Testis (tissue), 2 donors: ENCODE measurements at regions not wholly inside any gene's neighbourhood (a gene's known extent, or its start where the extent isn't known, plus 50 kb on each side); places are given as distances from the start of the nearest gene placed in this dataset.

Experiments used
- DNase-seq: peaks from one replicate; pipeline ENCODE4 v3.0.0-alpha.2; 2019
- H3K27ac ChIP-seq, 2 donors: fragments of 200-600 bp; sonication (generic); one replicate each; pipeline ENCODE4 v1.5.1; 2019
- H3K27me3 ChIP-seq: fragments of 200-600 bp; sonication (generic); one replicate; pipeline ENCODE4 v1.5.1; 2019
- H3K36me3 ChIP-seq: fragments of 200-600 bp; sonication (generic); one replicate; pipeline ENCODE4 v1.5.1; 2017; ENCODE audit warnings: low read depth; ENCODE audit errors: missing control alignments
- H3K4me1 ChIP-seq: fragments of 200-600 bp; sonication (generic); one replicate; pipeline ENCODE4 v1.5.1; 2019
- H3K4me3 ChIP-seq, 2 donors: fragments of 200-600 bp; sonication (generic); one replicate each; pipeline ENCODE4 v1.5.1; 2017 to 2019
- H3K9me3 ChIP-seq: fragments of 200-600 bp; sonication (generic); one replicate; pipeline ENCODE4 v1.5.1; 2017
- CTCF ChIP-seq, 3 experiments: fragments of 450-650 bp in 2 of 3; fragments of 200-600 bp in 1 of 3; sonication (generic) in 1 of 3; IDR thresholded peaks; one replicate each; pipeline ENCODE4 v1.5.1; 2016 to 2019; ENCODE audit warnings: antibody characterized with exemption in 3 of 3, mild to moderate bottlenecking in 2 of 3, moderate library complexity in 1 of 3
- POLR2A ChIP-seq: fragments of 450-650 bp; IDR thresholded peaks from one replicate; pipeline ENCODE4 v1.6.1; 2017; ENCODE audit warnings: antibody characterized with exemption, mild to moderate bottlenecking, moderate library complexity
- WGBS, 2 donors: methylation state at CpG; one replicate each; pipeline ENCODE4 v1.1.5; 2018; 5-methylcytosine and 5-hydroxymethylcytosine counted together
- intact Hi-C: fragments of 100-400 bp; cut with DNase I; formaldehyde crosslinking; loops from one replicate; pipeline ENCODE4 v1.15.1; 2023; ENCODE audit warnings: low total_unique reads

GRCh38 chr1:191695865-191696264 is 462.4 kb upstream of the RGS18 start:
- Histone ChIP-seq H3K27me3 (no peaks in the 10 kb centered on the region), H3K9me3 (no peaks in the 10 kb centered on the region), H3K4me3 (no peak overlapping the region), H3K4me1 (no peaks in the 10 kb centered on the region), H3K36me3 (no peaks in the 10 kb centered on the region), H3K27ac (no peak overlapping the region)
- 74 to 88% methylated on average over 2 of the region's 2 CpGs for WGBS, 2 donors
- no peak for TF ChIP-seq CTCF (IDR thresholded peaks at IDR 0.05)
- no peak for TF ChIP-seq POLR2A
- DNase-seq: no peak
- intact Hi-C loops: no loop called here

- Histone ChIP-seq H3K4me3 (no peak overlapping the region), H3K27ac (no peak overlapping the region), H3K36me3 (no peaks in the 10 kb centered on the region), H3K4me1 (no peaks in the 10 kb centered on the region), H3K27me3 (no peaks in the 10 kb centered on the region), H3K9me3 (no peaks in the 10 kb centered on the region)
- intact Hi-C loops: no loop called here
- DNase-seq: no peak
- 69 to 85% methylated on average over 3 of the region's 3 CpGs for WGBS, 2 donors
- TF ChIP-seq CTCF (IDR thresholded peaks at IDR 0.05): no peak
- TF ChIP-seq POLR2A: no peak
Observed at GRCh38 chr1:191696354-191696753, 461.9 kb upstream of the RGS18 start.

GRCh38 chr1:191697556-191697955 is 460.7 kb upstream of the RGS18 start:
- no peak for TF ChIP-seq POLR2A
- TF ChIP-seq CTCF (IDR thresholded peaks at IDR 0.05): no peak
- Histone ChIP-seq H3K27ac (no peak overlapping the region), H3K36me3 (no peaks in the 10 kb centered on the region), H3K4me1 (no peaks in the 10 kb centered on the region), H3K27me3 (no peaks in the 10 kb centered on the region), H3K4me3 (no peak overlapping the region), H3K9me3 (no peaks in the 10 kb centered on the region)
- DNase-seq: no peak
- intact Hi-C loops: no loop called here

- Histone ChIP-seq H3K27me3 (no peaks in the 10 kb centered on the region), H3K4me3 (no peak overlapping the region), H3K9me3 (no peaks in the 10 kb centered on the region), H3K27ac (no peak overlapping the region), H3K36me3 (no peaks in the 10 kb centered on the region), H3K4me1 (no peaks in the 10 kb centered on the region)
- WGBS, 2 donors: 79 to 80% methylated on average over 1 of the region's 1 CpG
- intact Hi-C loops: no loop called here
- no peak for DNase-seq
- TF ChIP-seq CTCF (IDR thresholded peaks at IDR 0.05) (no peak), POLR2A (no peak)
Observed at GRCh38 chr1:191698246-191698645, 460.0 kb upstream of the RGS18 start.

- Histone ChIP-seq H3K27me3 (no peaks in the 10 kb centered on the region), H3K4me3 (no peak overlapping the region), H3K9me3 (no peaks in the 10 kb centered on the region), H3K27ac (no peak overlapping the region), H3K4me1 (no peaks in the 10 kb centered on the region), H3K36me3 (no peaks in the 10 kb centered on the region)
- DNase-seq: no peak
- WGBS, 2 donors: 82 to 89% methylated on average over 1 of the region's 1 CpG
- TF ChIP-seq POLR2A: no peak
- TF ChIP-seq CTCF (IDR thresholded peaks at IDR 0.05): no peak
- intact Hi-C loops: no loop called here
Observed at GRCh38 chr1:191699343-191699742, 458.9 kb upstream of the RGS18 start.
